ENCODE measurements at regions not wholly inside any gene's neighbourhood (a gene's known extent, or its start where the extent isn't known, plus 50 kb on each side); places are given as distances from the start of the nearest gene placed in this dataset.

DNA sequence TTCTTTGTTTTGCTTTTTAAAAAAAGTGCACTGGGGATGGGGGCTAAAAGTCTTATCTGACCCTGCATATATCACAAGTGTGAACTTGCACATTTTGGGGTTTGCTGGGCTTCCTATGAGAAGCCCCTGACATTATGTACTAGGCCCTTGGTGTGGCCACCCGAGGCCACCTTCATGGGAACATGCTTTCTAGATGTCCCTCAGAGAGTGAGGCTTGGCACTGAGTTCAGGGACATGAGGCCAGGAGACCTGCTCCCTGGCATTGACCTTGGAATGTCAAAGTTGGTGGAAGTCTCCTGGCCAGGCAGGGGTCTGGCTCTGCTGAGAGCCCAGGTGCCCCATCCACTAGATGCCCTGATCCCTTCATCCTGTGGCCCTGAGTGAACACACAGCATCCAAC, 536.2 kb downstream of the TCERG1L start:
- TF ChIP-seq, protein P1, sequence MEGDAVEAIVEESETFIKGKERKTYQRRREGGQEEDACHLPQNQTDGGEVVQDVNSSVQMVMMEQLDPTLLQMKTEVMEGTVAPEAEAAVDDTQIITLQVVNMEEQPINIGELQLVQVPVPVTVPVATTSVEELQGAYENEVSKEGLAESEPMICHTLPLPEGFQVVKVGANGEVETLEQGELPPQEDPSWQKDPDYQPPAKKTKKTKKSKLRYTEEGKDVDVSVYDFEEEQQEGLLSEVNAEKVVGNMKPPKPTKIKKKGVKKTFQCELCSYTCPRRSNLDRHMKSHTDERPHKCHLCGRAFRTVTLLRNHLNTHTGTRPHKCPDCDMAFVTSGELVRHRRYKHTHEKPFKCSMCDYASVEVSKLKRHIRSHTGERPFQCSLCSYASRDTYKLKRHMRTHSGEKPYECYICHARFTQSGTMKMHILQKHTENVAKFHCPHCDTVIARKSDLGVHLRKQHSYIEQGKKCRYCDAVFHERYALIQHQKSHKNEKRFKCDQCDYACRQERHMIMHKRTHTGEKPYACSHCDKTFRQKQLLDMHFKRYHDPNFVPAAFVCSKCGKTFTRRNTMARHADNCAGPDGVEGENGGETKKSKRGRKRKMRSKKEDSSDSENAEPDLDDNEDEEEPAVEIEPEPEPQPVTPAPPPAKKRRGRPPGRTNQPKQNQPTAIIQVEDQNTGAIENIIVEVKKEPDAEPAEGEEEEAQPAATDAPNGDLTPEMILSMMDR (IDR thresholded peaks at IDR 0.05): no peak
- TF ChIP-seq POLR2A (IDR thresholded peaks at IDR 0.05) (no peak), EP300 (IDR thresholded peaks at IDR 0.05) (no peak)

All from ovary (tissue), 3 donors.